Upper lobe of left lung (tissue), 4 donors: ENCODE measurements at regions not wholly inside any gene's neighbourhood (a gene's known extent, or its start where the extent isn't known, plus 50 kb on each side); places are given as distances from the start of the nearest gene placed in this dataset.

ENCODE experiments used
- CTCF ChIP-seq, 6 experiments: fragments of 450-650 bp in 4 of 6; fragments of 200-600 bp in 2 of 6; sonication (generic) in 2 of 6; IDR thresholded peaks; one replicate each; pipeline ENCODE4 v1.5.1; 2016 to 2019; ENCODE audit warnings: antibody characterized with exemption in 6 of 6
- POLR2A ChIP-seq, 4 donors: fragments of 450-650 bp; IDR thresholded peaks; one replicate each; pipeline ENCODE4 v1.5.1; 2016 to 2017; ENCODE audit warnings: antibody characterized with exemption in 4 of 4, mild to moderate bottlenecking in 2 of 4
- POLR2AphosphoS5 ChIP-seq, 2 donors: sonication (generic); formaldehyde crosslinking; IDR thresholded peaks; one replicate each; pipeline ENCODE4 v1.5.1; 2017; ENCODE audit warnings: antibody characterized with exemption in 2 of 2

- TF ChIP-seq CTCF (IDR thresholded peaks at IDR 0.05) (no peak), POLR2A (IDR thresholded peaks at IDR 0.05) (no peak), POLR2AphosphoS5 (IDR thresholded peaks at IDR 0.05) (no peak)
These were observed 125.2 kb upstream of the DSCAM start for GRCh38 chr21:40972151-40972550.
